ENCODE measurements at regions not wholly inside any gene's neighbourhood (a gene's known extent, or its start where the extent isn't known, plus 50 kb on each side); places are given as distances from the start of the nearest gene placed in this dataset.
A peak's percentile ranks its signal among the peaks of the same experiment; 100 is the strongest.

GRCh38 chr22:46070803-46071450 lies 79.4 kb upstream of the PPARA start:
- H3K4me1 ChIP-seq (ENCODE audit: control insufficient read depth, insufficient read depth, low read length), result peaks cover 55% of the 10 kb centered on the region

GRCh38 chr22:46071451-46072109 lies 78.7 kb upstream of the PPARA start:
- DNase-seq (ENCODE audit: low read depth in 4 of 6, low spot score in 6 of 6), result peak in 5 of 6 donors; percentile 89 to 98 (median 91)
- H3K27ac ChIP-seq (ENCODE audit: low read depth, low read length), result peak overlapping the region; percentile 94
- H3K4me3 ChIP-seq (ENCODE audit: low read depth, low read length), result peak overlapping the region; percentile 76
- peaks cover 26% of the 10 kb centered on the region for H3K36me3 ChIP-seq (ENCODE audit: control insufficient read depth, insufficient read depth, low read length)
- H3K9me3 ChIP-seq (ENCODE audit: control insufficient read depth, insufficient read depth, low read length), result no peaks in the 10 kb centered on the region
- H3K4me1 ChIP-seq (ENCODE audit: control insufficient read depth, insufficient read depth, low read length), result peaks cover 61% of the 10 kb centered on the region
- under 1% methylated on average over 109 of the region's 109 CpGs for WGBS (ENCODE audit: insufficient coverage)
- H3K27me3 ChIP-seq (ENCODE audit: control insufficient read depth, insufficient read depth, low read length), result no peaks in the 10 kb centered on the region

More at GRCh38 chr22:46070803-46071450, 79.4 kb upstream of the PPARA start:
- H3K36me3 ChIP-seq (ENCODE audit: control insufficient read depth, insufficient read depth, low read length), result peaks cover 22% of the 10 kb centered on the region
- H3K27ac ChIP-seq (ENCODE audit: low read depth, low read length), result peak overlapping the region; percentile 99
- peak in 2 of 6 donors; percentile 93 to 96 for DNase-seq (ENCODE audit: low read depth in 4 of 6, low spot score in 6 of 6)
- H3K9me3 ChIP-seq (ENCODE audit: control insufficient read depth, insufficient read depth, low read length), result no peaks in the 10 kb centered on the region
- under 1% methylated on average over 111 of the region's 112 CpGs for WGBS (ENCODE audit: insufficient coverage)
- H3K27me3 ChIP-seq (ENCODE audit: control insufficient read depth, insufficient read depth, low read length), result no peaks in the 10 kb centered on the region
- peak overlapping the region; percentile 73 for H3K4me3 ChIP-seq (ENCODE audit: low read depth, low read length)

DNA sequence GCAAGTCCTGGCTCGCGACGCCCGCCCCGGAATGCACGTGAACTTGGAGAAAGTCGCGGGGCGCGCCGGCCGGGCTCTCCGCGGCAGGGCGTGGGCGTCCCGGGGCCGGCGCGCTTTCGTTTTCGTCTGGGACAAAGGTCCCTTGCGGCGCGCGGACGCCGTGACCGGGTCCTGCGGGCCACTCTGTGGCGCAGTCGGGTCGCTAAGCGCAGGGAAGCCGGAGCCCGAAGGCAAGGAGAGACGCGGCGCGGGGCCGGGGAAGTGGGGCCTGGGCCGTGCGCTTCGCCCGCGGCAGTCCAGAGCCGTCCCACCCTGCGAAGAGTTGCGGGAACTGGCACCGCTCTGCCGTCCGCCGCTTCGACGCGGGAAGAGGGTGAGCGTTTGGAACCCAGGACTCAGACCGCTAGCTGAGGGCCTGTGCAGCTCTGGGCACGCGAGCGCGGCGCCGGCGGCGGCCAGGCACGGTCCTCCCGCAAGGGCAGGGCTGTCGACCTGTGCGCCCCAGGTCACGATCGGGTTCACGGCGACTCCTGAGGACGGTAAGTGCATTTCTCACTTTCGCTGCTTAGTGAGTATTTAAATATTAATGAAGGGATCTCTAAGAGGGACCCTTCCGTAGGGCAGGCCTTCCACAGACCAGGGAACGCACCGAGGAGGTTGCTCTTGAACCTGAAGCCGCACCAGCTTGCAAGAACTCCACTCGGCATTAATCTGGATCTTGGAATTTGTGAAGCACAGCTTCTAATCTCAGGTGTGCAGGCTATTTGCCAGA lies 78.0 kb upstream of the PPARA start:
- peak overlapping the region; percentile 76 for H3K4me3 ChIP-seq (ENCODE audit: low read depth, low read length)
- no peaks in the 10 kb centered on the region for H3K27me3 ChIP-seq (ENCODE audit: control insufficient read depth, insufficient read depth, low read length)
- peak overlapping the region; percentile 94 for H3K27ac ChIP-seq (ENCODE audit: low read depth, low read length)
- DNase-seq (ENCODE audit: low read depth in 4 of 6, low spot score in 6 of 6), result peak in 2 of 6 donors; percentile 72
- H3K4me1 ChIP-seq (ENCODE audit: control insufficient read depth, insufficient read depth, low read length), result peaks cover 63% of the 10 kb centered on the region
- under 1% methylated on average over 81 of the region's 81 CpGs for WGBS (ENCODE audit: insufficient coverage)
- no peaks in the 10 kb centered on the region for H3K9me3 ChIP-seq (ENCODE audit: control insufficient read depth, insufficient read depth, low read length)
- peaks cover 32% of the 10 kb centered on the region for H3K36me3 ChIP-seq (ENCODE audit: control insufficient read depth, insufficient read depth, low read length)

DNA sequence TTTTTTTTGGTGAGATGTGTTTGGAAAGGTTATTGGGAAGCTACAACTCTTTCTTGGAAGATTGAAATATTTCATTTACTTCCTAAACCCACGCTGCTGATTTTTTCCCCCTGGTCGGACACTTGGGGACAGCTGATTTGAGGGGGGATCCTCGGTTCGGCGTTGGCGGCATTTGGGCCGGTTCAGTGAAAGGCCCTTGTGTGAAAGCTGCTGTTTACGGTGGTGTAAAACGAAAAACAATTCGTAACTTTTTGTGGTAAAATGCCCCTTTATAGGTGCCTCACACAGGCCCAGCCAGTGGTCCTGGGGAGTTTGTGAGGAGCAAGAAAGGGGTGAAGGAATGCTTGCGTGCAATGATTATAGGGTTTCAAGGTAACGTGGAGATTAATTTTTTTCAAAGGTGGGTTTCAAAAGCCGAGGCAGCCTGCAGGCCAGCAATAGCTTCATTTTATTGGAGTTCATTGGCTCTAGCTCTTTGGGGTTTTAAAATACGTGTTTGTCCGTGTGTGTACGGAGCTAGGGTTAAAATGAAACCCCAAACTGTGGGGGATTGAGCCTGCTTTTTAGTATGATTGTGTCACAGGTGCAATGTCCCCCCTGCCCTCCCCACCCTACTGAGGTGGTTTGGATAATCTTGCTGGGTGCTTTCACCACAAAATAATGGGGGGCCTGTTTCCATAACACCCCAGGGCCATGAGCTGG lies 77.2 kb upstream of the PPARA start:
- H3K4me1 ChIP-seq (ENCODE audit: control insufficient read depth, insufficient read depth, low read length), result peaks cover 65% of the 10 kb centered on the region

DNA sequence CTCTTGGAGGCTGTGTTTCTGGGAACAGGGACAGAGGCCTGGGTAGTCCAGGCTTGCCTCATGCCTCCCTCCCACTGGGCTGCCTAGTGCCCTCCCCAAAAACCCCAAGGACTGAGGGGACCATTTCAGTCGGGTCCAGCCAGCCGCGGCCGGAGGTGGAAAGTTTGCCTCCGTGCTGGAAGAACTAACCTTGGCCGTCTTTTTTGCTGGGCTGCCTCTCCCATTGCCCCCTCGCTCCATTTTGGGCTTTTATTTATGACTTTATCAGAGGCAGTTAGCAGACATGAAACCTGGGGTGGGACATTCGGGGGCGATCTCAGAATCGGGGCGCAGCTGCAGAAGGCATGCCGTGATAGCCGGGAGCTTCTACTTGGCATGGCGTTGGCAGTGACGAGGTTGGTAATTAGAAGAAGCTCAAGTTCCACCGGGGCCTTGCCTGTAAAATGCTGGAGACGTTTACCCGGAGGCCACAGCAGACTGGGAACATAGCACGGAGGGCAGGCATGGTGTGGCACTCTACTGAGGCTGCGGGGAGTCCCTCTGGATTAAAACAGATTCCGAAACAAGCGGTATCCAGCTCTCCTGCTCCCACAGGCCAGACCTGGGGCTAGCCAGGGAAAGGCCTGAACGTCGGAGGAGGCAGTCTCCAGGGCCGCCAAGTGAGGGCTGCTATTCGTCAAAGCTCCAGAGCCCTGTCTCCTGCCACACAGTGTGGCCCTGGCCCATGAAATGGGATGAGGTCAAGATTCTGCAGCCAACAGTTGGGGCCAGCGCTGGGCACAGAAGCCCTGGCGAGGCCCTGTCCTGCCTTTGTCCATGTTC lies 76.4 kb upstream of the PPARA start:
- no peaks in the 10 kb centered on the region for H3K9me3 ChIP-seq (ENCODE audit: control insufficient read depth, insufficient read depth, low read length)
- DNase-seq (ENCODE audit: low read depth in 4 of 6, low spot score in 6 of 6), result peak in 2 of 6 donors; percentile 73 to 75
- H3K36me3 ChIP-seq (ENCODE audit: control insufficient read depth, insufficient read depth, low read length), result peaks cover 42% of the 10 kb centered on the region
- peak overlapping the region; percentile 94 for H3K27ac ChIP-seq (ENCODE audit: low read depth, low read length)
- no peaks in the 10 kb centered on the region for H3K27me3 ChIP-seq (ENCODE audit: control insufficient read depth, insufficient read depth, low read length)
- peaks cover 71% of the 10 kb centered on the region for H3K4me1 ChIP-seq (ENCODE audit: control insufficient read depth, insufficient read depth, low read length)
- 12% methylated on average over 28 of the region's 28 CpGs for WGBS (ENCODE audit: insufficient coverage)
- H3K4me3 ChIP-seq (ENCODE audit: low read depth, low read length), result peak overlapping the region; percentile 76

More for the DNA sequence above, 77.2 kb upstream of the PPARA start:
- 22% methylated on average over 11 of the region's 16 CpGs for WGBS (ENCODE audit: insufficient coverage)
- Histone ChIP-seq H3K27ac (ENCODE audit: low read depth, low read length) (peak overlapping the region; percentile 94), H3K27me3 (ENCODE audit: control insufficient read depth, insufficient read depth, low read length) (no peaks in the 10 kb centered on the region), H3K36me3 (ENCODE audit: control insufficient read depth, insufficient read depth, low read length) (peaks cover 34% of the 10 kb centered on the region), H3K4me3 (ENCODE audit: low read depth, low read length) (peak overlapping the region; percentile 76), H3K9me3 (ENCODE audit: control insufficient read depth, insufficient read depth, low read length) (no peaks in the 10 kb centered on the region)
- DNase-seq (ENCODE audit: low read depth in 4 of 6, low spot score in 6 of 6), result peak in 1 of 6 donors; percentile 47

- peak in 2 of 6 donors; percentile 37 to 50 for DNase-seq (ENCODE audit: low read depth in 4 of 6, low spot score in 6 of 6)
- H3K27me3 ChIP-seq (ENCODE audit: control insufficient read depth, insufficient read depth, low read length), result no peaks in the 10 kb centered on the region
- peak overlapping the region; percentile 76 for H3K4me3 ChIP-seq (ENCODE audit: low read depth, low read length)
- 28% methylated on average over 14 of the region's 19 CpGs for WGBS (ENCODE audit: insufficient coverage)
- H3K9me3 ChIP-seq (ENCODE audit: control insufficient read depth, insufficient read depth, low read length), result no peaks in the 10 kb centered on the region
- H3K27ac ChIP-seq (ENCODE audit: low read depth, low read length), result peak overlapping the region; percentile 94
- H3K36me3 ChIP-seq (ENCODE audit: control insufficient read depth, insufficient read depth, low read length), result peaks cover 51% of the 10 kb centered on the region
- peaks cover 72% of the 10 kb centered on the region for H3K4me1 ChIP-seq (ENCODE audit: control insufficient read depth, insufficient read depth, low read length)
These were observed 75.4 kb upstream of the PPARA start for GRCh38 chr22:46074771-46075551.

- peak overlapping the region; percentile 94 for H3K27ac ChIP-seq (ENCODE audit: low read depth, low read length)
- H3K4me3 ChIP-seq (ENCODE audit: low read depth, low read length), result peak overlapping the region; percentile 76
- peaks cover 75% of the 10 kb centered on the region for H3K4me1 ChIP-seq (ENCODE audit: control insufficient read depth, insufficient read depth, low read length)
- peaks cover 51% of the 10 kb centered on the region for H3K36me3 ChIP-seq (ENCODE audit: control insufficient read depth, insufficient read depth, low read length)
- no peaks in the 10 kb centered on the region for H3K9me3 ChIP-seq (ENCODE audit: control insufficient read depth, insufficient read depth, low read length)
- WGBS (ENCODE audit: insufficient coverage), result 11% methylated on average over 8 of the region's 15 CpGs
- DNase-seq (ENCODE audit: low read depth in 4 of 6, low spot score in 6 of 6), result peak in 2 of 6 donors; percentile 23 to 52
- no peaks in the 10 kb centered on the region for H3K27me3 ChIP-seq (ENCODE audit: control insufficient read depth, insufficient read depth, low read length)
These were observed 74.4 kb upstream of the PPARA start for GRCh38 chr22:46075764-46076531.
